DND-41 (cell line): ENCODE measurements at regions not wholly inside any gene's neighbourhood (a gene's known extent, or its start where the extent isn't known, plus 50 kb on each side); places are given as distances from the start of the nearest gene placed in this dataset.

Experiments used
- ATAC-seq: fragments of 200-7000 bp; cut with Tn5 transposase; 3 replicates; pipeline ENCODE4 v1.9.1; 2021; ENCODE audit warnings: low read depth; ENCODE audit not compliant: insufficient read depth
- DNase-seq: peaks from one replicate; pipeline ENCODE4 v3.0.0-alpha.2; 2020
- H2AFZ ChIP-seq: 2 replicates; pipeline ENCODE4 v1.6.0; 2012; ENCODE audit warnings: low read depth, low read length
- H3K27ac ChIP-seq: 2 replicates; pipeline ENCODE4 v1.5.1; 2012; ENCODE audit warnings: low read length, inconsistent platforms
- H3K27me3 ChIP-seq: fragments of 200-600 bp; sonication (generic); 2 replicates; pipeline ENCODE4 v1.6.0; 2012; ENCODE audit warnings: low read length, mild to moderate bottlenecking, inconsistent platforms; ENCODE audit not compliant: insufficient read depth, poor library complexity
- H3K36me3 ChIP-seq: 2 replicates; pipeline ENCODE4 v1.5.1; 2012; ENCODE audit warnings: low read length, inconsistent platforms; ENCODE audit not compliant: insufficient read depth
- H3K4me1 ChIP-seq: 2 replicates; pipeline ENCODE4 v1.5.1; 2012; ENCODE audit warnings: mild to moderate bottlenecking, low read length; ENCODE audit not compliant: insufficient read depth
- H3K4me2 ChIP-seq: 2 replicates; pipeline ENCODE4 v1.6.0; 2012; ENCODE audit warnings: mild to moderate bottlenecking, moderate library complexity, low read length, inconsistent platforms; ENCODE audit not compliant: insufficient read depth
- H3K4me3 ChIP-seq, 2 experiments: fragments of 200-600 bp in 1 of 2; shearing (Covaris generic) in 1 of 2; 2 replicates each; pipeline ENCODE4 v1.5.1; 2012 to 2016; ENCODE audit warnings: inconsistent platforms in 2 of 2, low read length in 2 of 2, mild to moderate bottlenecking in 2 of 2, low read depth in 1 of 2, moderate library complexity in 1 of 2
- H3K79me2 ChIP-seq: 2 replicates; pipeline ENCODE4 v1.6.0; 2012; ENCODE audit warnings: low read length, inconsistent platforms; ENCODE audit not compliant: insufficient read depth
- H3K9ac ChIP-seq: 2 replicates; pipeline ENCODE4 v1.6.0; 2012; ENCODE audit warnings: low read depth, mild to moderate bottlenecking, inconsistent platforms, low read length, moderate library complexity
- H3K9me3 ChIP-seq: 2 replicates; pipeline ENCODE4 v1.5.1; 2012; ENCODE audit warnings: low read length, moderate library complexity, mild to moderate bottlenecking, inconsistent platforms; ENCODE audit not compliant: insufficient read depth, severe bottlenecking
- H4K20me1 ChIP-seq: 2 replicates; pipeline ENCODE4 v1.6.0; 2012; ENCODE audit warnings: low read length; ENCODE audit not compliant: insufficient read depth
- CTCF ChIP-seq: IDR thresholded peaks from 2 replicates; pipeline ENCODE4 v1.5.1; 2012; ENCODE audit warnings: borderline replicate concordance, low read length, moderate library complexity, mild to moderate bottlenecking; ENCODE audit not compliant: poor library complexity, severe bottlenecking; ENCODE audit errors: extremely low read depth
- EZH2 ChIP-seq: IDR thresholded peaks from 3 replicates; pipeline ENCODE4 v1.6.1; 2012; ENCODE audit warnings: borderline replicate concordance, low read depth, mild to moderate bottlenecking, moderate library complexity, low read length, inconsistent platforms; ENCODE audit not compliant: severe bottlenecking

GRCh38 chr10:111390813-111391563 is 314.2 kb downstream of the ADRA2A start:
- DNase-seq (no peak), ATAC-seq (no peak)
- Histone ChIP-seq H3K4me2 (no peak overlapping the region), H3K36me3 (no peaks in the 10 kb centered on the region), H3K79me2 (no peaks in the 10 kb centered on the region), H3K27me3 (no peaks in the 10 kb centered on the region), H2AFZ (no peak overlapping the region), H3K4me1 (no peaks in the 10 kb centered on the region), H3K27ac (no peak overlapping the region), H3K4me3 (no peak overlapping the region), H3K9ac (no peak overlapping the region), H4K20me1 (no peaks in the 10 kb centered on the region), H3K9me3 (no peaks in the 10 kb centered on the region)
- TF ChIP-seq EZH2: no peak
- TF ChIP-seq CTCF: no peak

GRCh38 chr10:111392159-111392558 is 315.3 kb downstream of the ADRA2A start:
- Histone ChIP-seq H3K27me3 (no peaks in the 10 kb centered on the region), H3K4me1 (no peaks in the 10 kb centered on the region), H3K4me2 (no peak overlapping the region), H2AFZ (no peak overlapping the region), H3K79me2 (no peaks in the 10 kb centered on the region), H3K9ac (no peak overlapping the region), H3K27ac (no peak overlapping the region), H3K9me3 (no peaks in the 10 kb centered on the region), H3K36me3 (no peaks in the 10 kb centered on the region), H3K4me3 (no peak overlapping the region), H4K20me1 (no peaks in the 10 kb centered on the region)
- ATAC-seq (no peak), DNase-seq (no peak)
- TF ChIP-seq CTCF (no peak), EZH2 (no peak)

DNA sequence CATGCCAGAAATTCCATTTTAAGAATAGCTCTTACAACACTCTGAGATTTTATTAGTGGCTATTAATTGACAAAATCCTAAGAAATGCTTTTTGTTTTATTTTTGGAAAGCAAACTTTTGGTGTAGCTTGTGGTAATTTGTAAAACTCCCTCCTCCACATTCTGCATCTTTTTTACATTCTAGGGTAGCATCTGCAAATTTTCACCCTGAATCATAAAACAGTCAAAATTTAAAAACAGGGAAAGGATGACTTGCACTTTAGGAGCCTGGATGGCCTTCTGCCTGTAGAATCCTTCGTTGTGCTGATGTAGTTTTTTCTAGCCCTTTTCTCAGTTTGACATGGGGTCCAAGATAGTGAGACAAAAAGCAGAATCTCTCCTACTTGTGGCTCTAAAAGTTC is 316.1 kb downstream of the ADRA2A start:
- TF ChIP-seq EZH2: no peak
- no peak for TF ChIP-seq CTCF

More for the DNA sequence above, 316.1 kb downstream of the ADRA2A start:
- no peaks in the 10 kb centered on the region for H3K27me3 ChIP-seq
- H3K27ac ChIP-seq: no peak overlapping the region
- H3K36me3 ChIP-seq: no peaks in the 10 kb centered on the region
- H2AFZ ChIP-seq: no peak overlapping the region
- no peak overlapping the region for H3K9ac ChIP-seq
- no peaks in the 10 kb centered on the region for H3K9me3 ChIP-seq
- no peak for ATAC-seq
- no peaks in the 10 kb centered on the region for H3K79me2 ChIP-seq
- no peak for DNase-seq
- no peaks in the 10 kb centered on the region for H3K4me1 ChIP-seq
- H3K4me3 ChIP-seq: no peak overlapping the region
- H4K20me1 ChIP-seq: no peaks in the 10 kb centered on the region
- no peak overlapping the region for H3K4me2 ChIP-seq
